ENCODE measurements at regions not wholly inside any gene's neighbourhood (a gene's known extent, or its start where the extent isn't known, plus 50 kb on each side); places are given as distances from the start of the nearest gene placed in this dataset.

DNA sequence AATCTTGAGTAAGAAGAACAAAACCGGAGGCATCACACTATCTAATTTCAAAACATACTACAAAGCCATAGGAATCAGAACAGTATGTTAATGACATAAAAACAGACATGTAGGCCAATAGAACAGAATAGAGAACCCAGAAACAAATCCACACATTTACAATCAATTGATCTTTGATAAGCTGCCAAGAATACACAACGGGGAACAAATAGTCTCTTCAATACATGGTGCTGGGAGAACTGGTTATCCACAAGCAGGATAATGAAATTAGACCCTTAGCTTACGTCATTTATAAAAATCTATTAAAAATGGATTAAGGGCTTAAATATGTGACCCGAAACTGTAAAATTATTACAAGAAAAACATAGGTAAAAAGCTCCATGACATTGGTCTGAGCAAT, 417.7 kb downstream of the INSC start:
- TF ChIP-seq CTCF (IDR thresholded peaks at IDR 0.05 in 8 of 11, conservative IDR thresholded peaks at IDR 0.05 in 3 of 11) (no peak), POLR2AphosphoS5 (IDR thresholded peaks at IDR 0.05) (no peak), POLR2A (IDR thresholded peaks at IDR 0.05) (no peak)
